Fibroblast of villous mesenchyme (primary cell): ENCODE measurements at regions not wholly inside any gene's neighbourhood (a gene's known extent, or its start where the extent isn't known, plus 50 kb on each side); places are given as distances from the start of the nearest gene placed in this dataset.

Experiments used
- DNase-seq: peaks from one replicate; pipeline ENCODE4 v3.0.0-alpha.2; 2010; ENCODE audit warnings: low read depth
- H3K4me3 ChIP-seq: 2 replicates; pipeline ENCODE4 v1.5.1; 2011; ENCODE audit warnings: low read depth, mild to moderate bottlenecking, low read length
- TF ChIP-seq, protein P1 (sequence below): IDR thresholded peaks from 2 replicates; pipeline ENCODE4 v1.5.1; 2012; ENCODE audit warnings: low read depth, mild to moderate bottlenecking, low read length; ENCODE audit not compliant: insufficient read depth

DNA sequence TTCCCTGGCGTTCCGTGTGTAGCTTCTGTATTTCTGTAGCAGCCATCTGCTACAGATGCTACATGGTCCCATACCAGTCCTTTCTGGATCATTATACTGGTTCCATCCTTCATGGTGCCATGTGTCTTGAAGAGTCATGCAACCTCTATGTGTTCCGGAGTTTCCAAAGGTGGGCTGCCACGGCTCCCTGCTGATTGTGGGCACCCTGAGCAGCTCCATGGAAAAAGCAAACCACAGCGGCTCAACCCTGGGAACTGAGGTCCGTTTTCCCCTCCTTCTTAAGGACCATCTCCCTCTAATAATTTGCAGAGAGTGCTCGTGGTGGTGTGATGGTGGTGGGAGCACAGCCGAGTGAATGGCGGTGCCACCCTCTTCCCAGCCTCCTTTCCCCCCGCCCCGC lies 600.4 kb downstream of the CCDC171 start:
- TF ChIP-seq, protein P1, sequence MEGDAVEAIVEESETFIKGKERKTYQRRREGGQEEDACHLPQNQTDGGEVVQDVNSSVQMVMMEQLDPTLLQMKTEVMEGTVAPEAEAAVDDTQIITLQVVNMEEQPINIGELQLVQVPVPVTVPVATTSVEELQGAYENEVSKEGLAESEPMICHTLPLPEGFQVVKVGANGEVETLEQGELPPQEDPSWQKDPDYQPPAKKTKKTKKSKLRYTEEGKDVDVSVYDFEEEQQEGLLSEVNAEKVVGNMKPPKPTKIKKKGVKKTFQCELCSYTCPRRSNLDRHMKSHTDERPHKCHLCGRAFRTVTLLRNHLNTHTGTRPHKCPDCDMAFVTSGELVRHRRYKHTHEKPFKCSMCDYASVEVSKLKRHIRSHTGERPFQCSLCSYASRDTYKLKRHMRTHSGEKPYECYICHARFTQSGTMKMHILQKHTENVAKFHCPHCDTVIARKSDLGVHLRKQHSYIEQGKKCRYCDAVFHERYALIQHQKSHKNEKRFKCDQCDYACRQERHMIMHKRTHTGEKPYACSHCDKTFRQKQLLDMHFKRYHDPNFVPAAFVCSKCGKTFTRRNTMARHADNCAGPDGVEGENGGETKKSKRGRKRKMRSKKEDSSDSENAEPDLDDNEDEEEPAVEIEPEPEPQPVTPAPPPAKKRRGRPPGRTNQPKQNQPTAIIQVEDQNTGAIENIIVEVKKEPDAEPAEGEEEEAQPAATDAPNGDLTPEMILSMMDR: no peak
- no peak for DNase-seq
- H3K4me3 ChIP-seq: no peak overlapping the region

- no peak for DNase-seq
- TF ChIP-seq, protein P1: no peak
- no peak overlapping the region for H3K4me3 ChIP-seq
These were observed 600.9 kb downstream of the CCDC171 start for GRCh38 chr9:16153741-16154140.

GRCh38 chr9:16154521-16155078 lies 601.8 kb downstream of the CCDC171 start:
- no peak overlapping the region for H3K4me3 ChIP-seq
- TF ChIP-seq, protein P1: no peak
- DNase-seq: no peak

DNA sequence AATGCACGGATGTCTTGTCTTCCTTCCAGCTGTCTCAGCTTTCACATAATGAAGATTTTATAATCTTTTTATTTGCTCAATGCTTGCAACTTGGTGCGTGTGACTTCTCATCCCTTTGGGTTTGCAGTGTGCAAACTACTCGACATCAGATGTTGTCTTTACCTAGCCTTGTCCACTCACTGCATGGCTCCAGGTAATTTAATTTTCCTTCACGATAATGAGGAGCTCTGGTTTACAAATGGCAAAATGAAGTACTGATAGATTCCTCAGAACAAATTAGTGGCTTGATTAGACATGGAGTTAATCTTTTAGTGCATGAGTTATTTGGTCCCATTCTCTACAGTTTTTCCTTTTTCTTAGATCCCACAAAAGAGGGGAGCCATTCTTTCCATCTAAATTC lies 603.0 kb downstream of the CCDC171 start:
- TF ChIP-seq, protein P1: no peak
- DNase-seq: no peak
- no peak overlapping the region for H3K4me3 ChIP-seq

DNA sequence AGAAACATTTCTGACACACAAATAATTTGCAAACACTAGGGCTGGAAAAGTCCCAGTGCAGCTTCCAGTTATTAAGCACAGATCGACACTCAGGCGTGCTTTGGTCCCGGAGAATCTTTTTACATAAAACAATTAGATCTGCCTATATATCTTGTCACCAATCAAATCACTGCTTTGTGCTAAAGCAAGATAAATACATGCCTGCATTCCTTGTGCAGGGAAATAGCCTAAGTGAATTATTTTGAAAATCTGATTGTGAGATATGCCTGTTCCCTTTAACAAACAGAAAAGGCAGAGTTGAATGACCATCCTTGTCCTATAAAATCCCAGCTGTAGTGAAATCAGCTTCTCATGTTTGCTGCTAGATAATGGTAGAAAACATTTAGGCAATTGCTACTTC lies 604.4 kb downstream of the CCDC171 start:
- TF ChIP-seq, protein P1: no peak

DNA sequence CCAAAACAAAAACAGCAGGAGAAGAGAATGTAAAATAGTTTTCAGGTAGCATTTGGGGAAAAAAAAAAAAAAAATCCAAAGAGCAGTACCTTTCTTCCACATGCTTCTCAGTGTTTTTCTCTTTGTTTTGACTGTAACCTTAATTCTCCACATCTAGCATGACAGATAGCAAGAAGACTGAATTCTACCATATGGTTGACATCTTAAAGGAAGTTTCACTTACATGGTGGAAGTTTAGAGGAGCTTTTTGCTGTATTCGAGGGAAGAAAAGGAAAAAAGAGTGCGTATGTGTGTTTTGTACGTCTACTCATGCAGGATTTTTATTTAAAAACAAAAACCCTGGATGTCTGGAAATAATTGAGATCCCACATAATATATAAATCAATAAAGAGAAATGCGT lies 604.8 kb downstream of the CCDC171 start:
- TF ChIP-seq, protein P1: no peak
- no peak overlapping the region for H3K4me3 ChIP-seq
- DNase-seq: no peak

More for the DNA sequence above, 604.4 kb downstream of the CCDC171 start:
- no peak overlapping the region for H3K4me3 ChIP-seq
- no peak for DNase-seq

DNA sequence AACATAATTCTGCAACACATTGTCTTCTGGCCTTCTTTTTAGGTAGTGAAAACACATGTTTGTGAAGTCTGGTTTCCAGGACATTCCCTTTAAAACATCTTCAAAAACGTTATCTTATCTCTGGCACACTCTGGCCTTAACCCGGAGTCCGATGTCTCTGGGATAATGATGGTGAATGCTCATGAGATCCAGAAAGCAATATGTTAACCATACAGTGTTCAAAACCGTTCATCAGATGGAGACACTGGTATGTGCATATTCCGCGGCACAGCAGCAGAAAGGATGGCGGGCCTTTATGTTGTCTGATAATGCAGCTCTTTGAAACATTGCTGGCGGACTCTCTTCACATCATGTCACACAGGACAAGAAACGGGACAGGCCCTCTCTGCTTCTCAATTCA lies 605.2 kb downstream of the CCDC171 start:
- TF ChIP-seq, protein P1: no peak
- no peak overlapping the region for H3K4me3 ChIP-seq
- no peak for DNase-seq
